NK-92 (cell line): ENCODE measurements at regions not wholly inside any gene's neighbourhood (a gene's known extent, or its start where the extent isn't known, plus 50 kb on each side); places are given as distances from the start of the nearest gene placed in this dataset.
"Not testable (repeated sequence)": the region's sequence is repeated elsewhere in the genome, so short reads cannot be mapped to it uniquely, and the experiment has no call there.

Experiments used
- DNase-seq: peaks from one replicate; lab custom pipeline; 2025; ENCODE audit not compliant: unreplicated experiment; lab: John Stamatoyannopoulos, UW

DNA sequence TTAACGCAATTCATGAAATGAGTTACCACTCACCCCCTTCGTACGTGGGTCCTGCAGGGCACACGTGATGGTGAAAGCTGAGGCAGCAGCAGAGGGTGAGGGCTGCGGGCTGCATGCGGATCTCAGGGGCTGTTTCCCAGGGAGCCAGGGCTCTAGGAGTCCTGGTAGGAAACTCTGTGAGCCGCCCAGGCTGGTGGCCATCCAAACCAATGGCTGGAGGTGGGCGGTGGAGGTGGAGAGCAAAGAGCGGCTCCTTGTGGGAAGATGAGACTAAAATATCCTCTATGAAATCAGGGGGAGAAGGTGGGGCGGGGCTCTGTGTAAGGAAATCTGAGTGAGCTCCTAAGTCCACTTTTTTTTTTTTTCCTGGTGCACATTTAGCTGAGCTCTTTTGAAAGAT is 120.1 kb upstream of the SLC1A4 start:
- no peak for DNase-seq

DNA sequence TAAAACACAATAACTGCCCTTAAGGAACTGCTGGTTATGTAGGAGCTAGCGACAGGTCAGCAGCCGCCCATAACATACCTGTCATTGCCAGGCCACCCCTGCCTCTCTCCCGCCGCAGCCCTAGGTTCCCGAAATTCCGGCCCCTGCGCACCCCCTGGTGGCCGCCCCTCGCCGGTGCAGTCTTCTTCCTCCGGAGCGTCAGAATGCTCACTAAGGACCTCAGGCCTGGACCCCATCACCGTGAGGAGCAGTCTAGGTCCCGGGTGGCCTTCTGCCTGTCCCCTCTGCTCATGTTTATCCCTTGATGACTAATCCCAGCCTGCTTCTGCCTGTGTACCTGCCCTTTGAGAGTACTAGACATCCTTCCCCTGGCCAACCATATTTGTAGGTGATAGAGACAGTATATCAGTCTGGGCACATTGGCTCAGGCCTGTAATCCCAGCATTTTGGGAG is 115.7 kb upstream of the SLC1A4 start:
- DNase-seq = no peak

GRCh38 chr2:64874593-64874992 is 114.6 kb upstream of the SLC1A4 start:
- no peak for DNase-seq

DNA sequence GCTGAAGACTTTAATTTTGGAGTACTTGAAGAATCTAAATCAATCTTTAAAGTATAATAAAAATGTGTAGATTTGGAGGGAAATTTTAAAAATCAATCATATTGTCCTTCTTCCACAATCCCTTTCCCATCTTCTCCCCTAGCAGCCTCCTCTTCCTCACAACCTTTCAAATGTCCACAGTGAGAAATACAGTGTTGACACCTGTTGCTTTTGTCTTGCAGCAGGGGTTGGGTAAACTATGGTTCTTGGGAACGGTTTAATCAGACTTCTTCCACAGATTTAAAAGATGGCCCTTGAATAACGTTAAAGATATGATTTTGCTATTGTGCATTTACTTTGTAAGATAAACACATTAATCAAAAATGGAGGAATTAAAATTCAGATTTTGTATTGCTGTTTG is 113.8 kb upstream of the SLC1A4 start:
- DNase-seq = no peak

DNA sequence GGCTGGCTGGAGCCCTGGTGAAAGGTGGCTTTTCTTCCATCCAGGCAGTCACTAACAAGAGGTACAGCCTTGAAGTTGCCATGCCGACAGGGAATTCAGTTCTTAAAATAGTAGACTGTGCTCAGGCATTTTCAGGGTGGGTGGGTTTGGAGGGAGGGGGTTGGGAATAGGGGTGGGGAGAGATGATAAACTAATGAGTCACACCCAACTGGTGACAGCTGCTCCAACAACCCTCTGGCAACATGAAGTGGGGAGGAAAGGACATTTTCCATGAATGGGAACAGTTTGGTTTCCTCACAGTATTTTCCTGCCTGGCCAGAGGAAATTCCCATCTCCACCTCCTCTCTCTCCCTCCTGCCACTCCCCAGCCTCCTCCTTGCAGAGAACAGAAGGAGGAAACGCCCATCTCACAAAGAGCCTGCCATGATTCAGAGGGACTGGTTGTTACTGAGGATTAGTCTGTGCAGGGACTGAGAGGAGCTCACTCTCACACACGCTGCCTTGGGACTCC is 113.0 kb upstream of the SLC1A4 start:
- DNase-seq = no peak

DNA sequence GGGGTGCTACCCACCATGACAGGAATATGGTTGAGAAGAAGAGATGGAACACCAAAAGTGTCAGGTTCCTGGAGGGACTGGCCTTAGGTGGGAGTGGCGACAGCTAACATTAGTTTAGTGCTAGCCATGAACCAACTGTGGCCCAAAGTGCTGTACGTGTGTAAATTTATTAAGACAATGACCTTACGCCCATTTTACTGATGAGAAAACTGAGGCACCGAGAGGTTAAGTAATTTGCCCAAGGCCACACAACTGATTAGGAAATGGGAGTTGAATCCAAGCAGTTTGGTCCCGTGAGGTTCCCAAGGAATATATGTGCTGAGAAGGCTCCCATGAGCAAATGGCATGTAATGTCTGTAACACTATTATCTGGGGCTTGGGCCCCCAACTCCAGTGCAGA is 109.5 kb upstream of the SLC1A4 start:
- no peak for DNase-seq

DNA sequence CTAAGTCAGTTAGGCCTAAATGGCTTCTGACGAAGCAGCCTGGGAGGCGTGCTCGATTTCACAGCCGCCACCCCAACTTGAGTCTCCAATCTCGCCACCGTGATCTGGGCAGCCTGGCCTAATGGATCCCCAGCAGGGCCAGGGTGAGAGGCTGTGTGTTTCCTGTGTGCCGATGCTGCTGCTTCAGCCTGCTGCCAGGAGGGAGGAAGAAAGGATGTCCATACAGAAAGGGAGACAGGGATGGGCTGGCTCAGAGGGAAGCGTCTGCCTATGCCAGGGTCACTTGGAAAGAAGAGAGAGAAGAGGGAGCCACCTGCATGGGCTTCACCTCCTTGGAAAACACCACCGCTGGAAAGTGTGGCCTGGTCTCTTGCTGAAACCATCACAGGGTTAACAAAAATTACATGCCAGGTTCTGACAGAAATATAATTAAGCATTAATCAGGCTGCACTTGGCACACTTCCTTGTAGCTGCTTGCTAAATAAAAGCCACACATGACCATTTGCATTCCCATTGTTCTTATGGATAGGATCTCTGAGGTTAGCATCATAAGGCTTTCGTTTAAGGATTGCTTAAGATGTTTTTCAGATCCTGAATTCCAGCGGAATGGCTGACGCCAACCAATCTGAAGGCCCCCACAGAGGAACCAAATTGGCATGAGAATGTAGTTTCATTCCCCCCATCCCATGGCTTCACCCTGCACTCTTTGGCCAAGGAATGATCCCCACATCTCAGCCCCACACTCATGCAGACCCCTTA is 108.8 kb upstream of the SLC1A4 start:
- DNase-seq = no peak

- no peak for DNase-seq
Measured at GRCh38 chr2:64881037-64881492, 108.1 kb upstream of the SLC1A4 start.

DNA sequence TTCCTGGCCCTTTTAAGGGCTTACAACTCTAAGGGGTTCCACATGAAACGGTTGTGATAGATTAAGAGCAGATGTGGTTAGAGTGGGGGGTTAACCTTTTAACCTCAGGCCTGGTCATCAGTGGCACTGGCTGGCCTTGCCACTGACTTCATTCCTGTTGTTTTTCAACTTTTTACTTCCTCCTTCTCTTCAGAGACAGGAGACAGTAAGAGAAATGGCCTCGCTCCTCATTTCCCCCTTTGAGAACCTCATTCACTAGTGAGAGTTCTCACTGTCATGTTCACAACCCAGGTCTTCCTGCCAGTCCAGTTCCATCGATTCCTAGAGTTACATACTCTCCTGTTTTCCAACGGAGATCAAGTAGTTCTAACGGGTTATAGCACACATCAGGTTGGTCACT is 101.6 kb upstream of the SLC1A4 start:
- no peak for DNase-seq

DNA sequence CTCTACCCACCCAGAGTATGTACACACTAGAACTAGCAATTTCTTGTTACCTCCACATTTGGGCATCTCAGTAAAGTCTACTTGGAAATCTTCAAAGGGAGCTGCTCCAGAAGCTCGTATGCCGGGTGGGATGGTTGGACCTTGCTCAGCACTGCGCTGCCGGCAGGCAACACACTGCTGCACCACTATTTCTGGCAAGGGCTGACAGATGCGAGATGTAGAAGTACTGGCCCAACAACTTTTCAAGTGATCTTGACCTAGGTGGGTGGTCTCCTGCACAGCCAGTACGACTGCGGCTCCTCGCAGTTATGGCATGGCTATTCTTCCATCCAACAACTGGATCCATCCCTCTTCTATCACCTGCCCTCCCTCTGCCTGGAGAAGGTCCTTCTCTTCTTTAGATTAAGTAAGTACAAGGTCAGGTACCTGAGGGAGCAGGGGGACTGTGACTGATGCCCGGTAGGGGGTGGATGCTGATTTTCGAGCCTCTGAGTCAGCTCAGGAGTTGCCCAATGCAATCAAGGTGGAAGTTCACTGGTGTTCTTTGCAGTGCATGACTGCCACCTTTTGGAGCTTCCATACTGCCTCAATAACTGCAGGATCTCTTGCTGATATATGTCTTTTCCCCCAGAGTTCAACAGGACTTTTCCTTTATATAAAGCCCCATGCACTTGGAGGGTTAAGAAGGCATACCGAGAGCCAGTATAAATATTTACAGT is 100.4 kb upstream of the SLC1A4 start:
- DNase-seq = no peak

GRCh38 chr2:64889803-64890202 is 99.4 kb upstream of the SLC1A4 start:
- no peak for DNase-seq

- DNase-seq = not testable (repeated sequence)
Measured at GRCh38 chr2:64896572-64896971, 92.6 kb upstream of the SLC1A4 start.

- DNase-seq = no peak
Measured at GRCh38 chr2:64899081-64899865, 89.9 kb upstream of the SLC1A4 start.

GRCh38 chr2:64899876-64900275 is 89.3 kb upstream of the SLC1A4 start:
- not testable (repeated sequence) for DNase-seq

DNA sequence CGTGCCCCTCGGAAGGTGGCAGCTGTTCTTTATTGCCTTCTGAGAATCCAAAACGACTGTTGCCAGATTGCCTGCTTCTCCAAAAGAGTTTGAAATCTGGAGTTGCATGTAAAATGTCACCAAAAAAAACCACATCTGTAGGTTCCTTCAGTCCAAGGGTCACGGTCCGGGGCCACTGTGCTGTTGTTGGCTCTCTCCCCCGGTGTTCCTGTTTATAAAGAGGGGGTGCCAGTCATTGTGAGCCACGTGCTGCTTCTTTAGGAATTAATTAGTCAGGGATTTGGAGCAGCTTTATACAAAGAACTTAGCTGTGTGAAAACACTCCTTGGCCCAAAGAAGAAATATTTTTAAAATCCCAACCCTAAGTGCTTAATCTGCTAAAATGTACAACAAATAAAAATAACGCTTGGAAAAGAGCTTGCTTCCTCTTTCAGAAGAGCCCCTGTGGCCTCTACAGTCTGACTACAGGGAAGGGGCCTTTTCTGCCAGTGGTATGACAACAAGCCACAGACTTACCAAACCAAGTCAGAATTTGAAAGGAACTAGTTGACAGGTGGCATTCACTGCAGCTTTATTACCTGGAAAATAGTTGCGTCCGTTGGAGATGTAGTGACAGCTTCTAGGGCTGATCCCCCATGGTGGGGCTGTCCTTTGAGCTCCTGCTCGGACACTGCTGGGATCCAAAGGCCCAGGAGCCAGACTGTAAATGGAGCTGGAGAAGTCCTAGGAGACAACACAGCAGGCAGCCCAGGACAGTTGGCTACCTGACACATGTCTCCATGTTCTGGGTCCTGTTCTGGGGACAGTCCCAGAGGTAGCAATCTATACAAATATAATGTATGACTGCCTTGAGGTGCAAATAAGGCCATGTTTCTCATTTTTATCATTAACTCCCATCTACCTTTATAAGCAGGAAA is 84.5 kb upstream of the SLC1A4 start:
- DNase-seq = no peak

DNA sequence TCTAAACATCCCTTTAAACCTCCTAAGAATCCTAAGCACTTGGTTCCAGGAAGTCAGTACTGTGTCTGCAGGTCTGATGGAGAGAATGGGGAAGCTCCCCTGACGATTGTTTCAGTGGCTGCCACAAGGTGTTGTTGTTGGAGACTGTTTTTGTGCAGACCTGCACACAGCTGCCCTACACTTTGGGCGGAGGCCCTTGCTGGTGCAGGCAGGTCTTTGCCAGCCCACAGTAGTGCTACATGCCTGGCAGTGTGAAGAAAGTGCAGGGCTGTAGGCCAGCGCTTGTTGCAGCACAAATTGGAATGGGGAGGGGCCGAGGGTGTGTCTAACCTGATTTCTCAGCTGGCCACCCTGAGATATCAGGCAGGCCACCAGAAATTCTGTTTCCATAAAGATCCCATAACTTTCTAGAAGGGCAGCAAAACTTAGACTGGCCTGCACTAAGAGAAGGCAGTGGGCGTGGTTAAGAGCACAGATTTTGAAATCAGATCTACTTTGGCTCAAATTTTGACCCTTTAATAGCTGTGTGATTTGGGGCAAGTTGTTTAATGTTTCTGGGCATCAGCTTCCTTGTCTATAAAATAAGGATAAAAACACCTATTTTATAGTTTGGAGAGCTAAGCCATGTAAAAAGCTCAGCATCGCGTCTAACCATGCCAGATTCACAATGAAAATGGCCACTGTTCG is 83.7 kb upstream of the SLC1A4 start:
- DNase-seq = no peak

- DNase-seq = no peak
Measured at GRCh38 chr2:64906853-64907536, 82.2 kb upstream of the SLC1A4 start.

DNA sequence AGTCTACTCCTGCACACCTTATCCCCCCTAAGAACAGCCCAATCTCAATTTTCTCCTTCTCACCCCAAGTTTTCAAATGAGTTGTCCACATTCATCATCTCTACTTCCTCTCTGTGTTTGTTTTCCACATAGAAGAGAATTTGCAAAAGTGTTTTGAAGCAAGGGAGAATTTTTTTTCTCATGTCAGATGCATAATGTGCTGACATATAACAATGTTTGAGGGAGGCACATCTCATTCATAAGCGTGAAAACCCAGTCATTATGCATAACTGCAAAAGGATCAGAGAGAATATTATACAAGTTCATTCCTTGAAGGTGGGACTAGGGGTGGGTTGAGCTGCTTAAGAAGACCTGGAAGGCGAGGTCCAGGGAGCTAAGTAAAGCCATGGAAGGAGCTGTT is 80.8 kb upstream of the SLC1A4 start:
- no peak for DNase-seq

GRCh38 chr2:64910523-64910922 is 78.7 kb upstream of the SLC1A4 start:
- DNase-seq = no peak
